Activated CD4-positive, alpha-beta T cell treated with anti-CD3 and anti-CD28 coated beads, Interleukin-10, Interleukin-2, amounts not matched to agents 100 ng/mL and 50 ng/mL, durations not matched to agents 16 hours and 8 hours (primary cell): ENCODE measurements at regions not wholly inside any gene's neighbourhood (a gene's known extent, or its start where the extent isn't known, plus 50 kb on each side); places are given as distances from the start of the nearest gene placed in this dataset.

Source experiments
- DNase-seq: peaks from one replicate; pipeline ENCODE4 v3.0.0-alpha.2; 2020

DNA sequence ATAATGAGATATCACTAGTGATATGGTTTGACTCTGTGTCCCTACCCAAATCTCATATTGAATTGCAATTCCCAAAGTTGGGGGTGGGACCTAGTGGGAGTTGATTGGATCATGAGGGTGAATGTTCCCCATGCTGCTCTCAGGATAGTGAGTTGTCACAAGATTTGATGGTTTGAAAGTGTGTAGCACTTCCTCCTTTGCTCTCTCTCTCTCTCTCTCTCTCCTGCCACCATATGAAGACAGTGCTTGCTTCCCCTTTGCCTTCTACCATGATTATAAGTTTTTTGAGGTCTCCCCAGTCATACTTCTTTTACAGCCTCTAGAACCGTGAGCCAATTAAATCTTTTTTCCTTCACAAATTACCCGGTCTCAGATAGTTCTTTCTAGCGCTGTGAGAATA lies 1002.0 kb upstream of the ADGRB3 start:
- no peak for DNase-seq

GRCh38 chr6:67630146-67630545 lies 1004.9 kb upstream of the ADGRB3 start:
- DNase-seq, result no peak

- no peak for DNase-seq
These were observed 1005.8 kb upstream of the ADGRB3 start for GRCh38 chr6:67629258-67629657.

GRCh38 chr6:67615796-67616195 lies 1019.3 kb upstream of the ADGRB3 start:
- DNase-seq, result no peak

GRCh38 chr6:67608099-67608749 lies 1026.9 kb upstream of the ADGRB3 start:
- no peak for DNase-seq

GRCh38 chr6:67606906-67607828 lies 1027.9 kb upstream of the ADGRB3 start:
- DNase-seq, result no peak

DNA sequence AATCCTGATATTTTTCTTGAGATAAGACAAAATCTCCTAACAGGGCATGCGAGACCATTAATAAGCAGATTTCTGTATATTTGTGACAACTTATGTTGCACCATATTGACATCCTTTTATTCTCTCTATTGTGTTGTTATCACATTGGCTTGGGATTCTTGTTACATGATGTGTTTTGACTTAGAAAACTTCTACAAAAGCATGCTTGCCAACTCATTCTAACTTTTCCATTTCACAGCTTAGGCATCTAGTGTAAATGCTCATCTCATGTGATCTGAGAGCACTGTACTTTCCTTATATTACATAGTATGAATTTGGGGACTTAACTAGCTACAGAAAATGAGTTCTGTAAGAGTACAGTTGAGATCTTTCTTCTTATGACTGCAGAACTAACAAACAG lies 1040.7 kb upstream of the ADGRB3 start:
- no peak for DNase-seq

GRCh38 chr6:67593247-67593646 lies 1041.8 kb upstream of the ADGRB3 start:
- no peak for DNase-seq

DNA sequence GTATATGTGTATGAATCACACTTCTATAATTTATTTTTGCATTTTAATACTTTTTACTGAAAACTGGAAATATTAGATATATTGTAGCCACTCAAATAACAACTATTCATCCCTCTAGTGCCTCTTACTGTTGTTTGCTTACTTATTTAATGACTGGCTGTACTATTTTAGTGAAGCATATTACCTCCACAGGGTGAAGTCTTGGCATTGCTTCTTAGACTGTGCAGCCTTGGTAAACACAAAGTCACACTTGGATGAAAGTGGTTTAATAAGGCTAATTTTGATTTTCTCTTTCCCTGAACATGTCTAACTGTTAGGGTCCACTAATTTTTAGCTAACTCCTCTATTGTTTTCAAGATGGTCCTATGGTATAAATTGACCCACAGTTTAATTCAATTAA lies 1043.2 kb upstream of the ADGRB3 start:
- DNase-seq, result no peak

DNA sequence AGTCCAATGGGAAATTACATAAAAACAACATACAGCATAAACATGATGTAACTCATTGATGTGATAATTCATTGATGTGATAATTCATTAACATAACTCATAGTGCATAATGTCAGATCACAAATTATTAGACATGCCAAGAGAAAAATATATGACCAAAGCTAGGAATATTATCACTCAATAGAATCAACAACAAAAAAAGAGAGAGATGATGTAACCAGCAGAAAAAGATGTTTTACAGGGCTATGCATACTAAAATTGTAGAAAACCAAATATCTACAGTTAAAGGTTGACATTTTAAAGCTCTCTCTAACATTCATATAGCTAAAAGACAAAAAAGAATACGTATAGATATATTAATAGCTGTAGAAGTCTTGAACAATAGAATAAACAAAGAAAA lies 1067.2 kb upstream of the ADGRB3 start:
- no peak for DNase-seq

- no peak for DNase-seq
These were observed 1071.4 kb upstream of the ADGRB3 start for GRCh38 chr6:67563671-67564070.

- DNase-seq, result no peak
These were observed 1075.0 kb upstream of the ADGRB3 start for GRCh38 chr6:67560068-67560467.

GRCh38 chr6:67558985-67559384 lies 1076.1 kb upstream of the ADGRB3 start:
- DNase-seq, result no peak

DNA sequence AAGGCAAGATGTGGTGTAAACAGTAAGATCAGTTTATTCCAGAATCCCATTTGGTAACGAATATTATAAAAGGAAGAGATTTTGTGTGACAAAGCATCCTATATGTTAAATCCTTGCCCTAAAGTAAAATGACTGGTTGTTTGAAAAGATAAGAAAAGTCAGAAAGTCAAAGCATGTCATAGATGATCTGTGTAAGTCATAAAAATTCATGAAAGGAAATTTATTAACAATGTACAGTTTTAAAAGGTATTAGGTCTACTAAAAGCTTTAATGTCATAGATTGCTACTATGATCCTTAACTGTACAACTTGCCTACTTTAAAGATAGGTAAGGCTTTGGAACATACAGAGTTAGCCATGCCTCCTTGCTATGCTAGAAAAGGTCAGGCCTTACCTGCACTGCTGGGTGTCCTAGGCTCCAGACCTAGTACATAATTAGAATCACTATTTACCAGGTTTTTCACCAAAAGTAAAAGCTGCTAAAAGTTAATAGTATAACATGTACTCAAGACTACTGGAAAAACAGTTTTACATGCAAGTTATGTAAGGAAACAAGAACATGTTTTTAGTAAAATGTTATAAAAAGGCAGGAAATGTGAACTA lies 1090.1 kb upstream of the ADGRB3 start:
- DNase-seq, result no peak

GRCh38 chr6:67541586-67541985 lies 1093.5 kb upstream of the ADGRB3 start:
- DNase-seq, result no peak

GRCh38 chr6:67538032-67538431 lies 1097.0 kb upstream of the ADGRB3 start:
- DNase-seq, result no peak

DNA sequence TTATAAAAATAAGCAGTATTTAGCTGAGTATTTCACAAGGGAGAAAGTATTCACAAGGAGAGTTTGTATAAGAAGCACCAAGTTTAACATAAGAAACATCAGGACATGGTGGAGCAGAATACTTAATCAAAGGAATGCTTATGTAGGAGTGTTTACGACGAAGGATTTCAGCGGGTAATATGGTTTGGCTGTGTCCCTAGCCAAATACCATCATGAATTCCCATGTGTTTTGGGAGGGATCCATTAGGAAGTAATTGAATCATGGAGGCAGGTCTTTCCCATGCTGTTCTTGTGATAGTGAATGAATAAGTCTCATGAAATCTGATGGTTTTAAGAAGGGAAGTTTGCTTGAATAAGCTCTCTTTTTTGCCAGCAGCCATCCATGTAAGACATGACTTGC lies 1099.1 kb upstream of the ADGRB3 start:
- no peak for DNase-seq

GRCh38 chr6:67506352-67506751 lies 1128.7 kb upstream of the ADGRB3 start:
- DNase-seq, result no peak

DNA sequence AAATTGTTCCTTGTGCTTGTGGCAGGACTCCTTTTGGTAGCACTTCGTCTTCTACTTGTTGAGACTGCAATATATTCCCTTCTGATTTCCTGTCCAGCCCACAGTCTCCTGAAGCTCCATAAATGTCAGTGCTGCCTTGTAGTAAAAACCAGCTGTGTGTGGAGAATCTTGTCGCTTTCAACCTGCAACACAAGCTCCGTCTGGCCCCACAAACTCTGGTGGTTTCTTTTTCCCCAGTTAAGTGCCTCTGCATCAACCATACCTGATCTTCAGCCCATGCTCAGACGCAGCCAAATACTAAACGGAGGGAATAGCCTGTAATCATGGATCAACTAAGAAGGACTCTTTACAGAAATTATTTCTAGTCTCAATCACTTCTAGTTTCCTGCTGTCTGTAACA lies 1133.3 kb upstream of the ADGRB3 start:
- DNase-seq, result no peak

GRCh38 chr6:67497749-67498148 lies 1137.3 kb upstream of the ADGRB3 start:
- no peak for DNase-seq

- no peak for DNase-seq
These were observed 1138.9 kb upstream of the ADGRB3 start for GRCh38 chr6:67496191-67496590.

- DNase-seq, result no peak
These were observed 1141.4 kb upstream of the ADGRB3 start for GRCh38 chr6:67493682-67494081.

GRCh38 chr6:67475700-67476099 lies 1159.4 kb upstream of the ADGRB3 start:
- DNase-seq, result no peak

DNA sequence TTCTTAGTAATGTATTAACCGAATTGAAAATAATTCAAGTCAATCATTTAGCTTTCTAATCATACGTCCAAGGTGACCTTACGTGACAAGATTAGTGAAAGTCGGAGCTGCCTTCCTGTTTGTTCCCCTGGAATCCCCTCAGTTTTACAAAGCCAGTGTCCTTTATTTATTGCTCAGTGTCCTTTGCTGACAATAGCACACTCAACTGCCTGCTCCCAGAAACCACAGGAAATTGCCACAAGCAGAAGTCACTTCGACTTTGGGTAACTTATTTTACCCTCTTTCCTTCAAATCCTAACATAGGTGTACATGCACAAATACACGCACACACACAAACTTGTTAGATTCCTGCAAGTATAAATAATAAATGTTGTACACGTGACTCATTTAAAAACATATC lies 1167.7 kb upstream of the ADGRB3 start:
- DNase-seq, result no peak
